H1 (cell line): ENCODE measurements at regions not wholly inside any gene's neighbourhood (a gene's known extent, or its start where the extent isn't known, plus 50 kb on each side); places are given as distances from the start of the nearest gene placed in this dataset.

Experiments used
- CTCF ChIA-PET: fragments of 300-600 bp; sonication (Branson Sonifier 250); formaldehyde crosslinking; loops from one replicate; lab custom pipeline; 2021; ENCODE audit not compliant: partially characterized antibody; lab: Charles Lee
- POLR2A ChIA-PET: fragments of 300-600 bp; sonication (Branson Sonifier 250); formaldehyde crosslinking; loops from one replicate; lab custom pipeline; 2021; ENCODE audit warnings: inconsistent platforms; ENCODE audit not compliant: partially characterized antibody; lab: Charles Lee
- DNase-seq, 2 experiments: peaks; one replicate each; pipeline versions ENCODE4 v3.0.0 to v3.0.0-alpha.2; 2010 to 2022; ENCODE audit warnings: low spot score in 2 of 2, low read depth in 1 of 2, mixed read lengths in 1 of 2
- FAIRE-seq: peaks from 2 replicates; lab custom pipeline; 2011; peaks lifted over from hg19 to GRCh38; lab: Jason Lieb, UNC
- H2AFZ ChIP-seq: 2 replicates; pipeline ENCODE4 v1.8.1; 2012; ENCODE audit warnings: low read length, inconsistent platforms
- H2AK5ac ChIP-seq: 2 replicates; pipeline ENCODE4 v1.6.1; 2013; ENCODE audit warnings: low read depth, low read length
- H2BK120ac ChIP-seq: replicated peaks from 2 replicates; pipeline ENCODE3; 2013; ENCODE audit warnings: low read depth, low read length, inconsistent platforms
- H2BK12ac ChIP-seq: 2 replicates; pipeline ENCODE4 v1.6.1; 2013; ENCODE audit warnings: low read depth, low read length
- H2BK15ac ChIP-seq: 2 replicates; pipeline ENCODE4 v1.6.1; 2013; ENCODE audit warnings: low read length
- H2BK20ac ChIP-seq: 2 replicates; pipeline ENCODE4 v1.6.1; 2013; ENCODE audit warnings: low read length
- H2BK5ac ChIP-seq: 2 replicates; pipeline ENCODE4 v1.6.1; 2013; ENCODE audit warnings: low read depth, low read length
- H3K14ac ChIP-seq: 2 replicates; pipeline ENCODE4 v1.6.1; 2013; ENCODE audit warnings: inconsistent platforms; ENCODE audit not compliant: insufficient read length
- H3K18ac ChIP-seq: 2 replicates; pipeline ENCODE4 v1.6.1; 2013; ENCODE audit warnings: low read length; ENCODE audit errors: extremely low read depth
- H3K23ac ChIP-seq: 2 replicates; pipeline ENCODE4 v1.6.1; 2013; ENCODE audit warnings: inconsistent platforms; ENCODE audit not compliant: insufficient read length
- H3K23me2 ChIP-seq: 2 replicates; pipeline ENCODE4 v1.6.1; 2013; ENCODE audit warnings: low read depth, low read length
- H3K27ac ChIP-seq: 2 replicates; pipeline ENCODE4 v1.6.1; 2011; ENCODE audit warnings: low read depth, low read length, inconsistent platforms
- H3K27me3 ChIP-seq, 4 experiments: replicated peaks in 1 of 4; 1 replicate in 1 of 4; 2 replicates in 3 of 4; pipeline versions ENCODE4 v1.6.1 to v1.8.1; 2011 to 2013; ENCODE audit warnings: low read length in 3 of 4, mild to moderate bottlenecking in 3 of 4, inconsistent platforms in 2 of 4, mixed read lengths in 2 of 4, moderate library complexity in 1 of 4; ENCODE audit not compliant: control insufficient read depth in 3 of 4, insufficient read depth in 3 of 4; ENCODE audit errors: extremely low read depth in 1 of 4
- H3K36me3 ChIP-seq, 4 experiments: 2 replicates each; pipeline versions ENCODE4 v1.6.1 to v1.8.1; 2011 to 2013; ENCODE audit warnings: mild to moderate bottlenecking in 4 of 4, low read length in 3 of 4, moderate library complexity in 2 of 4, control low read depth in 1 of 4, inconsistent platforms in 1 of 4; ENCODE audit not compliant: insufficient read depth in 4 of 4, control insufficient read depth in 2 of 4
- H3K4ac ChIP-seq: replicated peaks from 2 replicates; pipeline ENCODE3; 2013; ENCODE audit warnings: low read length, low read depth, mixed read lengths, inconsistent platforms; ENCODE audit not compliant: insufficient read length
- H3K4me1 ChIP-seq, 4 experiments: replicated peaks in 1 of 4; 1 replicate in 1 of 4; 2 replicates in 3 of 4; pipeline versions ENCODE4 v1.6.1 to v1.8.1; 2011 to 2013; ENCODE audit warnings: low read length in 3 of 4, inconsistent platforms in 2 of 4, mixed read lengths in 1 of 4; ENCODE audit not compliant: insufficient read depth in 4 of 4, control insufficient read depth in 3 of 4
- H3K4me2 ChIP-seq, 2 experiments: 2 replicates each; pipeline versions ENCODE4 v1.6.1 to v1.8.1; 2011 to 2013; ENCODE audit warnings: low read depth in 2 of 2, low read length in 2 of 2, control low read depth in 1 of 2, inconsistent platforms in 1 of 2, mild to moderate bottlenecking in 1 of 2; ENCODE audit not compliant: insufficient read depth in 1 of 2
- H3K4me3 ChIP-seq, 4 experiments: fragments of 200-600, 300-600 bp in 1 of 4; sonication (generic), shearing (Covaris generic), sonication (Bioruptor Twin) in 1 of 4; 2 replicates each; pipeline versions ENCODE4 v1.5.1 to v1.8.1; 2011 to 2016; ENCODE audit warnings: low read length in 4 of 4, low read depth in 3 of 4, control low read depth in 2 of 4, inconsistent platforms in 2 of 4, mild to moderate bottlenecking in 2 of 4, mixed read lengths in 1 of 4, moderate library complexity in 1 of 4; ENCODE audit not compliant: insufficient read depth in 2 of 4; ENCODE audit errors: extremely low read depth in 1 of 4
- H3K56ac ChIP-seq: replicated peaks from 2 replicates; pipeline ENCODE3; 2013; ENCODE audit warnings: low read depth, mild to moderate bottlenecking, mixed read lengths, low read length, inconsistent platforms; ENCODE audit not compliant: insufficient read length
- H3K79me1 ChIP-seq: 2 replicates; pipeline ENCODE4 v1.6.1; 2013; ENCODE audit warnings: low read depth, low read length, control low read depth
- H3K79me2 ChIP-seq, 2 experiments: 2 replicates each; pipeline versions ENCODE4 v1.6.1 to v1.8.1; 2012 to 2013; ENCODE audit warnings: low read length in 2 of 2, mild to moderate bottlenecking in 2 of 2, inconsistent platforms in 1 of 2; ENCODE audit not compliant: insufficient read depth in 2 of 2, control insufficient read depth in 1 of 2
- H3K9ac ChIP-seq, 4 experiments: replicated peaks in 1 of 4; 1 replicate in 1 of 4; 2 replicates in 3 of 4; pipeline versions ENCODE4 v1.6.1 to v1.8.1; 2011 to 2013; ENCODE audit warnings: low read depth in 3 of 4, low read length in 3 of 4, control low read depth in 2 of 4, mild to moderate bottlenecking in 2 of 4, moderate library complexity in 2 of 4, inconsistent platforms in 1 of 4; ENCODE audit errors: extremely low read depth in 1 of 4
- H3K9me3 ChIP-seq, 2 experiments: 2 replicates each; pipeline versions ENCODE4 v1.6.1 to v1.8.1; 2012 to 2013; ENCODE audit warnings: mild to moderate bottlenecking in 2 of 2, moderate library complexity in 2 of 2, control low read depth in 1 of 2, inconsistent platforms in 1 of 2, low read depth in 1 of 2, low read length in 1 of 2, mixed read lengths in 1 of 2; ENCODE audit not compliant: insufficient read depth in 2 of 2
- H4K20me1 ChIP-seq, 2 experiments: replicated peaks in 1 of 2; 2 replicates each; pipeline versions ENCODE3 to v1.8.1; 2011 to 2013; ENCODE audit warnings: inconsistent platforms in 2 of 2, low read length in 2 of 2, mild to moderate bottlenecking in 1 of 2; ENCODE audit not compliant: insufficient read depth in 2 of 2, control insufficient read depth in 1 of 2
- H4K5ac ChIP-seq: 2 replicates; pipeline ENCODE4 v1.6.1; 2013; ENCODE audit warnings: low read length, low read depth, mixed read lengths, inconsistent platforms; ENCODE audit not compliant: insufficient read length
- H4K8ac ChIP-seq: 2 replicates; pipeline ENCODE4 v1.8.0; 2013; ENCODE audit warnings: mild to moderate bottlenecking, moderate library complexity, low read length, inconsistent platforms; ENCODE audit not compliant: insufficient read depth; ENCODE audit errors: extremely low read depth
- H4K91ac ChIP-seq: replicated peaks from 2 replicates; pipeline ENCODE3; 2013; ENCODE audit warnings: low read length, mixed read lengths, inconsistent platforms; ENCODE audit not compliant: insufficient read length
- EZH2 ChIP-seq: fragments of 200-600 bp; sonication (generic); IDR thresholded peaks from 2 replicates; pipeline ENCODE4 v1.7.1; 2012; ENCODE audit warnings: low read depth, mild to moderate bottlenecking, moderate library complexity, low read length, inconsistent platforms; ENCODE audit not compliant: severe bottlenecking
- MAFK ChIP-seq: IDR thresholded peaks from 2 replicates; pipeline ENCODE4 v1.6.1; 2012; ENCODE audit warnings: low read depth, mild to moderate bottlenecking, improper control_type of control experiment, low read length
- YY1 ChIP-seq: IDR thresholded peaks from 2 replicates; pipeline ENCODE4 v1.6.1; 2011; ENCODE audit warnings: low read depth, mild to moderate bottlenecking, low read length
- WGBS, 2 experiments: shearing (Covaris generic) in 1 of 2; methylation state at CpG; one replicate each; pipeline versions ENCODE4 v1.1.6 to v1.1.7; 2013 to 2015; ENCODE audit warnings: low lambda C conversion rate in 2 of 2, mixed read lengths in 2 of 2, inconsistent platforms in 1 of 2, low coverage in 1 of 2, missing lambda C conversion rate in 1 of 2; ENCODE audit not compliant: insufficient replicate concordance in 2 of 2, insufficient coverage in 1 of 2, insufficient read length in 1 of 2; ENCODE audit errors: extremely low coverage in 1 of 2, missing lambda C conversion rate in 1 of 2; 5-methylcytosine and 5-hydroxymethylcytosine counted together

DNA sequence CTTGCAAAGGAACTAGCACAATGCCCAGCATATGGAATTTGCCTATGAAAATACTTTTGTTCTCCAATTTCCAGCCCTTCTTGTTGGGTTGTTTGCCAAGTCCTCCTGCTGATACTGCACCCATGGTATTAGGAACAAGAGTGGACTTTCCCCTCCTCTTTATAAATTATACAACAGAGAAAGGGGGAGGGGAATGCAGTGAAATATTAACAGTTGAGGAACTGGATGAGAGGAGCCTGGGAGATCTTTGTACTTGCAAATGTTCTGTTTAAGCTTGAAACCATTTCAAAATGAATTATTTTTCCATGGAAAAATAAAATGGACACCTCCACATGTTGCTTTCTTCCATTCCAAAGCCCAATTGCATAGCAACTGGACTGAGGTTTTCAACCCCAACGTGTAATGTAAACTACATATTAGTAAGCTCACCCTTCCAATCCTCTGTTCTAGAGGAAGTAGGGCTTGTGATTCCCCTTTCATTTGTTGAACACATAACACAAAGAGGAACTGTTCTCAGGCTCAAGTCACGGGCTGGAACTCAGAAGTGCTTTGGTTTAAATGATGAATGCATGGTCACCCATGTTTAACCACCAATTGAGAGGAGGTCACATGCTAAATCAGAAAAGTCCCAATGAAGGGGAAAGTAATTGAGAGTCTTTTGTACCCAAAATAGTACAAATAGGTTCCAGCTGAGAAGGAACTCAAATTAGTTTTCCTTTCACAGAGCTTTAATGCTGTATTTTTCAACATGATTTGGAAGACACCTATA, 66.2 kb upstream of the ZC3H12C start:
- no peaks in the 10 kb centered on the region for H3K79me1 ChIP-seq
- POLR2A ChIA-PET, result no interaction called here
- CTCF ChIA-PET, result interaction anchor here (1.5 kb wide), 1 partner anchor 10 kb away, joined by 3 read pairs; no protein-coding TSS in a partner anchor

More for the DNA sequence above, 66.2 kb upstream of the ZC3H12C start:
- Histone ChIP-seq H2BK5ac (no peak overlapping the region), H3K4me1 (no peaks in the 10 kb centered on the region), H3K4me3 (no peak overlapping the region), H3K9me3 (no peaks in the 10 kb centered on the region), H2AK5ac (no peak overlapping the region), H3K79me2 (no peaks in the 10 kb centered on the region), H3K36me3 (no peaks in the 10 kb centered on the region), H2BK20ac (no peak overlapping the region), H3K4me2 (no peak overlapping the region), H4K91ac (no peak overlapping the region), H3K23me2 (no peaks in the 10 kb centered on the region), H3K14ac (no peak overlapping the region), H3K27ac (no peak overlapping the region), H3K56ac (no peak overlapping the region), H3K27me3 (peaks cover 0 to 1% (median 0%) of the 10 kb centered on the region in 4 experiments; a peak in 1 of 7 replicates), H4K8ac (no peak overlapping the region), H2BK120ac (no peak overlapping the region), H3K18ac (no peak overlapping the region), H2AFZ (no peak overlapping the region), H2BK15ac (no peak overlapping the region), H4K5ac (no peak overlapping the region), H3K23ac (no peak overlapping the region), H3K9ac (no peak overlapping the region), H4K20me1 (no peaks in the 10 kb centered on the region), H3K4ac (no peak overlapping the region), H2BK12ac (no peak overlapping the region)
- no peak for DNase-seq
- WGBS, 2 experiments, result 75% methylated on average over 2 of the region's 2 CpGs; no CpG with 5 or more reads in 1 of the 2 experiments
- FAIRE-seq, result no peak
- TF ChIP-seq EZH2 (no peak), MAFK (no peak), YY1 (no peak)
